Ovary (tissue), 3 donors: ENCODE measurements at regions not wholly inside any gene's neighbourhood (a gene's known extent, or its start where the extent isn't known, plus 50 kb on each side); places are given as distances from the start of the nearest gene placed in this dataset.

ENCODE experiments used
- CTCF ChIP-seq, 3 donors: fragments of 450-650 bp in 2 of 3; fragments of 200-600 bp in 1 of 3; IDR thresholded peaks; one replicate each; pipeline versions ENCODE4 v1.5.1 to v1.8.0; 2016 to 2022; ENCODE audit warnings: antibody characterized with exemption in 3 of 3, mild to moderate bottlenecking in 1 of 3
- EP300 ChIP-seq: sonication (generic); formaldehyde crosslinking; IDR thresholded peaks from one replicate; pipeline ENCODE4 v1.6.1; 2017; ENCODE audit warnings: antibody characterized with exemption
- POLR2A ChIP-seq: fragments of 450-650 bp; IDR thresholded peaks from one replicate; pipeline ENCODE4 v1.6.1; 2017; ENCODE audit warnings: antibody characterized with exemption, mild to moderate bottlenecking, moderate library complexity
- donor health status: DM: no; HTN: no; CAD: no.

DNA sequence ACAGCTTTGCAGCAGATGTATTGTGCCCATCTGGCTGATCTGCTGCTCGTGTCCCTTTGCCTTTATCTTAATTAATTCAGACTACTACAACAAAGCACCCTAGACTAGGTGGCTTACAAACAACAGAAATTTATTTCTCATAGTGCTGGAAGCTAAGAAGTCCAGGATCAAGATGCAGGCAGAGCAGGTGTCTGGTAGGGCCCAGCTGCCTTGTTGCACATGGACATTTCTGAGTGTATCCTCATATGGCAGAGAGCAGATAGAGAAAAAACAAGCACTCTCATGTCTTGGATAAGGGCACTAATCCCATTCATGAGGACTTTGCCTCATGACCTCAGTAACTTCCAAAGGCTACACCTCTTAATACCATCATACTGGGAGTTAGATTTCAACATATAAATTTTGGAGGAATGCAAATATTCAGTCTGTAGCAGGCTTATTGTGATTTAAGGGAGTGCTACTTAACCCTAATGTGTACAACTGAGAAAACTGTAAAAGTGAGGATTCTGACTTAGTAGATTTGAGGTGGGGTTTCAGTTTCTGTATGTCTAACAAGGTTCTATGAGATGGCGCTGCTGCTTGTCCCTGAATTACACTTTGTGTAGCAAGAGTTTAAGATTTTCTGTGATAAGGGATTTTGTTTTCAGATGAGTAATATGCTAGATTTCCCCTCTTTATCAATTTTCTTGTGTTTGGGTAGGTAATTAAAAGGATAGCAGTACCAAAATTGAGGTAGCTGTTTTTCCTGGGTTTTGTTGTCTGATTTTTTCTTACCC, 473.2 kb upstream of the TECRL start:
- TF ChIP-seq CTCF (IDR thresholded peaks at IDR 0.05): no peak
- TF ChIP-seq POLR2A: no peak
- no peak for TF ChIP-seq EP300
